H1 (cell line): ENCODE measurements at regions not wholly inside any gene's neighbourhood (a gene's known extent, or its start where the extent isn't known, plus 50 kb on each side); places are given as distances from the start of the nearest gene placed in this dataset.

Experiments used
- CTCF ChIA-PET: fragments of 300-600 bp; sonication (Branson Sonifier 250); formaldehyde crosslinking; loops from one replicate; lab custom pipeline; 2021; ENCODE audit not compliant: partially characterized antibody; lab: Charles Lee
- POLR2A ChIA-PET: fragments of 300-600 bp; sonication (Branson Sonifier 250); formaldehyde crosslinking; loops from one replicate; lab custom pipeline; 2021; ENCODE audit warnings: inconsistent platforms; ENCODE audit not compliant: partially characterized antibody; lab: Charles Lee
- DNase-seq, 2 experiments: peaks; one replicate each; pipeline versions ENCODE4 v3.0.0 to v3.0.0-alpha.2; 2010 to 2022; ENCODE audit warnings: low spot score in 2 of 2, low read depth in 1 of 2, mixed read lengths in 1 of 2
- FAIRE-seq: peaks from 2 replicates; lab custom pipeline; 2011; peaks lifted over from hg19 to GRCh38; lab: Jason Lieb, UNC
- H2AFZ ChIP-seq: 2 replicates; pipeline ENCODE4 v1.8.1; 2012; ENCODE audit warnings: low read length, inconsistent platforms
- H2AK5ac ChIP-seq: 2 replicates; pipeline ENCODE4 v1.6.1; 2013; ENCODE audit warnings: low read depth, low read length
- H2BK120ac ChIP-seq: replicated peaks from 2 replicates; pipeline ENCODE3; 2013; ENCODE audit warnings: low read depth, low read length, inconsistent platforms
- H2BK12ac ChIP-seq: 2 replicates; pipeline ENCODE4 v1.6.1; 2013; ENCODE audit warnings: low read depth, low read length
- H2BK15ac ChIP-seq: 2 replicates; pipeline ENCODE4 v1.6.1; 2013; ENCODE audit warnings: low read length
- H2BK20ac ChIP-seq: 2 replicates; pipeline ENCODE4 v1.6.1; 2013; ENCODE audit warnings: low read length
- H2BK5ac ChIP-seq: 2 replicates; pipeline ENCODE4 v1.6.1; 2013; ENCODE audit warnings: low read depth, low read length
- H3K14ac ChIP-seq: 2 replicates; pipeline ENCODE4 v1.6.1; 2013; ENCODE audit warnings: inconsistent platforms; ENCODE audit not compliant: insufficient read length
- H3K18ac ChIP-seq: 2 replicates; pipeline ENCODE4 v1.6.1; 2013; ENCODE audit warnings: low read length; ENCODE audit errors: extremely low read depth
- H3K23ac ChIP-seq: 2 replicates; pipeline ENCODE4 v1.6.1; 2013; ENCODE audit warnings: inconsistent platforms; ENCODE audit not compliant: insufficient read length
- H3K23me2 ChIP-seq: 2 replicates; pipeline ENCODE4 v1.6.1; 2013; ENCODE audit warnings: low read depth, low read length
- H3K27ac ChIP-seq: 2 replicates; pipeline ENCODE4 v1.6.1; 2011; ENCODE audit warnings: low read depth, low read length, inconsistent platforms
- H3K27me3 ChIP-seq, 4 experiments: replicated peaks in 1 of 4; 1 replicate in 1 of 4; 2 replicates in 3 of 4; pipeline versions ENCODE4 v1.6.1 to v1.8.1; 2011 to 2013; ENCODE audit warnings: low read length in 3 of 4, mild to moderate bottlenecking in 3 of 4, inconsistent platforms in 2 of 4, mixed read lengths in 2 of 4, moderate library complexity in 1 of 4; ENCODE audit not compliant: control insufficient read depth in 3 of 4, insufficient read depth in 3 of 4; ENCODE audit errors: extremely low read depth in 1 of 4
- H3K36me3 ChIP-seq, 4 experiments: 2 replicates each; pipeline versions ENCODE4 v1.6.1 to v1.8.1; 2011 to 2013; ENCODE audit warnings: mild to moderate bottlenecking in 4 of 4, low read length in 3 of 4, moderate library complexity in 2 of 4, control low read depth in 1 of 4, inconsistent platforms in 1 of 4; ENCODE audit not compliant: insufficient read depth in 4 of 4, control insufficient read depth in 2 of 4
- H3K4ac ChIP-seq: replicated peaks from 2 replicates; pipeline ENCODE3; 2013; ENCODE audit warnings: low read length, low read depth, mixed read lengths, inconsistent platforms; ENCODE audit not compliant: insufficient read length
- H3K4me1 ChIP-seq, 4 experiments: replicated peaks in 1 of 4; 1 replicate in 1 of 4; 2 replicates in 3 of 4; pipeline versions ENCODE4 v1.6.1 to v1.8.1; 2011 to 2013; ENCODE audit warnings: low read length in 3 of 4, inconsistent platforms in 2 of 4, mixed read lengths in 1 of 4; ENCODE audit not compliant: insufficient read depth in 4 of 4, control insufficient read depth in 3 of 4
- H3K4me2 ChIP-seq, 2 experiments: 2 replicates each; pipeline versions ENCODE4 v1.6.1 to v1.8.1; 2011 to 2013; ENCODE audit warnings: low read depth in 2 of 2, low read length in 2 of 2, control low read depth in 1 of 2, inconsistent platforms in 1 of 2, mild to moderate bottlenecking in 1 of 2; ENCODE audit not compliant: insufficient read depth in 1 of 2
- H3K4me3 ChIP-seq, 4 experiments: fragments of 200-600, 300-600 bp in 1 of 4; sonication (generic), shearing (Covaris generic), sonication (Bioruptor Twin) in 1 of 4; 2 replicates each; pipeline versions ENCODE4 v1.5.1 to v1.8.1; 2011 to 2016; ENCODE audit warnings: low read length in 4 of 4, low read depth in 3 of 4, control low read depth in 2 of 4, inconsistent platforms in 2 of 4, mild to moderate bottlenecking in 2 of 4, mixed read lengths in 1 of 4, moderate library complexity in 1 of 4; ENCODE audit not compliant: insufficient read depth in 2 of 4; ENCODE audit errors: extremely low read depth in 1 of 4
- H3K56ac ChIP-seq: replicated peaks from 2 replicates; pipeline ENCODE3; 2013; ENCODE audit warnings: low read depth, mild to moderate bottlenecking, mixed read lengths, low read length, inconsistent platforms; ENCODE audit not compliant: insufficient read length
- H3K79me1 ChIP-seq: 2 replicates; pipeline ENCODE4 v1.6.1; 2013; ENCODE audit warnings: low read depth, low read length, control low read depth
- H3K79me2 ChIP-seq, 2 experiments: 2 replicates each; pipeline versions ENCODE4 v1.6.1 to v1.8.1; 2012 to 2013; ENCODE audit warnings: low read length in 2 of 2, mild to moderate bottlenecking in 2 of 2, inconsistent platforms in 1 of 2; ENCODE audit not compliant: insufficient read depth in 2 of 2, control insufficient read depth in 1 of 2
- H3K9ac ChIP-seq, 4 experiments: replicated peaks in 1 of 4; 1 replicate in 1 of 4; 2 replicates in 3 of 4; pipeline versions ENCODE4 v1.6.1 to v1.8.1; 2011 to 2013; ENCODE audit warnings: low read depth in 3 of 4, low read length in 3 of 4, control low read depth in 2 of 4, mild to moderate bottlenecking in 2 of 4, moderate library complexity in 2 of 4, inconsistent platforms in 1 of 4; ENCODE audit errors: extremely low read depth in 1 of 4
- H3K9me3 ChIP-seq, 2 experiments: 2 replicates each; pipeline versions ENCODE4 v1.6.1 to v1.8.1; 2012 to 2013; ENCODE audit warnings: mild to moderate bottlenecking in 2 of 2, moderate library complexity in 2 of 2, control low read depth in 1 of 2, inconsistent platforms in 1 of 2, low read depth in 1 of 2, low read length in 1 of 2, mixed read lengths in 1 of 2; ENCODE audit not compliant: insufficient read depth in 2 of 2
- H4K20me1 ChIP-seq, 2 experiments: replicated peaks in 1 of 2; 2 replicates each; pipeline versions ENCODE3 to v1.8.1; 2011 to 2013; ENCODE audit warnings: inconsistent platforms in 2 of 2, low read length in 2 of 2, mild to moderate bottlenecking in 1 of 2; ENCODE audit not compliant: insufficient read depth in 2 of 2, control insufficient read depth in 1 of 2
- H4K5ac ChIP-seq: 2 replicates; pipeline ENCODE4 v1.6.1; 2013; ENCODE audit warnings: low read length, low read depth, mixed read lengths, inconsistent platforms; ENCODE audit not compliant: insufficient read length
- H4K8ac ChIP-seq: 2 replicates; pipeline ENCODE4 v1.8.0; 2013; ENCODE audit warnings: mild to moderate bottlenecking, moderate library complexity, low read length, inconsistent platforms; ENCODE audit not compliant: insufficient read depth; ENCODE audit errors: extremely low read depth
- H4K91ac ChIP-seq: replicated peaks from 2 replicates; pipeline ENCODE3; 2013; ENCODE audit warnings: low read length, mixed read lengths, inconsistent platforms; ENCODE audit not compliant: insufficient read length
- CHD1 ChIP-seq: IDR thresholded peaks from 2 replicates; pipeline ENCODE4 v1.6.1; 2012; ENCODE audit warnings: low read depth, low read length, improper control_type of control experiment
- EGR1 ChIP-seq: IDR thresholded peaks from 2 replicates; pipeline ENCODE4 v1.6.1; 2011; ENCODE audit warnings: low read depth, low read length, borderline replicate concordance
- EP300 ChIP-seq, 2 experiments: IDR thresholded peaks; 1 replicate in 1 of 2; 2 replicates in 1 of 2; pipeline ENCODE4 v1.6.1; 2011 to 2012; ENCODE audit warnings: low read depth in 2 of 2, low read length in 2 of 2, mild to moderate bottlenecking in 2 of 2, borderline replicate concordance in 1 of 2, inconsistent platforms in 1 of 2, moderate library complexity in 1 of 2
- EZH2 ChIP-seq: fragments of 200-600 bp; sonication (generic); IDR thresholded peaks from 2 replicates; pipeline ENCODE4 v1.7.1; 2012; ENCODE audit warnings: low read depth, mild to moderate bottlenecking, moderate library complexity, low read length, inconsistent platforms; ENCODE audit not compliant: severe bottlenecking
- GABPA ChIP-seq: IDR thresholded peaks from 2 replicates; pipeline ENCODE4 v1.6.1; 2011; ENCODE audit warnings: mild to moderate bottlenecking, low read length, moderate library complexity, borderline replicate concordance; ENCODE audit not compliant: insufficient read depth
- KDM1A ChIP-seq: fragments of 200-600, 300-600 bp; sonication (generic); IDR thresholded peaks from 2 replicates; pipeline ENCODE4 v1.7.1; 2016; ENCODE audit warnings: mild to moderate bottlenecking, low read length, borderline replicate concordance
- KDM5A ChIP-seq: fragments of 200-600 bp; IDR thresholded peaks from 2 replicates; pipeline ENCODE4 v1.7.1; 2012; ENCODE audit warnings: mild to moderate bottlenecking, low read length, inconsistent platforms, mixed read lengths
- MAX ChIP-seq: IDR thresholded peaks from 2 replicates; pipeline ENCODE4 v1.6.1; 2012; ENCODE audit warnings: inconsistent platforms
- NRF1 ChIP-seq: IDR thresholded peaks from 2 replicates; pipeline ENCODE4 v1.6.1; 2011; ENCODE audit warnings: mild to moderate bottlenecking, low read depth, low read length, improper control_type of control experiment
- RAD21 ChIP-seq, 2 experiments: IDR thresholded peaks in 1 of 2; conservative IDR thresholded peaks in 1 of 2; 2 replicates each; pipeline ENCODE4 v1.6.1; 2011; ENCODE audit warnings: low read depth in 2 of 2, low read length in 2 of 2, improper control_type of control experiment in 1 of 2, inconsistent platforms in 1 of 2, mild to moderate bottlenecking in 1 of 2, moderate library complexity in 1 of 2
- SP4 ChIP-seq: IDR thresholded peaks from 2 replicates; pipeline ENCODE4 v1.6.1; 2012; ENCODE audit warnings: low read length, inconsistent platforms
- YY1 ChIP-seq: IDR thresholded peaks from 2 replicates; pipeline ENCODE4 v1.6.1; 2011; ENCODE audit warnings: low read depth, mild to moderate bottlenecking, low read length
- WGBS, 2 experiments: shearing (Covaris generic) in 1 of 2; methylation state at CpG; one replicate each; pipeline versions ENCODE4 v1.1.6 to v1.1.7; 2013 to 2015; ENCODE audit warnings: low lambda C conversion rate in 2 of 2, mixed read lengths in 2 of 2, inconsistent platforms in 1 of 2, low coverage in 1 of 2, missing lambda C conversion rate in 1 of 2; ENCODE audit not compliant: insufficient replicate concordance in 2 of 2, insufficient coverage in 1 of 2, insufficient read length in 1 of 2; ENCODE audit errors: extremely low coverage in 1 of 2, missing lambda C conversion rate in 1 of 2; 5-methylcytosine and 5-hydroxymethylcytosine counted together

- Histone ChIP-seq H3K4me1 (no peaks in the 10 kb centered on the region), H3K23me2 (no peaks in the 10 kb centered on the region), H2BK5ac (no peak overlapping the region), H3K27me3 (no peaks in the 10 kb centered on the region), H2BK120ac (no peak overlapping the region), H3K9me3 (0 out of 4 replicates have a peak, but pooled peaks cover 2 to 4% of the 10 kb centered on the region in 2 experiments), H4K91ac (no peak overlapping the region), H3K79me1 (no peaks in the 10 kb centered on the region), H4K20me1 (no peaks in the 10 kb centered on the region), H2AFZ (no peak overlapping the region), H4K8ac (no peak overlapping the region), H3K14ac (no peak overlapping the region), H2BK15ac (no peak overlapping the region), H2BK12ac (no peak overlapping the region), H4K5ac (no peak overlapping the region), H3K4ac (no peak overlapping the region), H3K4me3 (no peak overlapping the region), H3K79me2 (no peaks in the 10 kb centered on the region), H3K9ac (no peak overlapping the region), H3K56ac (no peak overlapping the region), H3K27ac (no peak overlapping the region), H3K18ac (no peak overlapping the region), H2BK20ac (no peak overlapping the region), H2AK5ac (no peak overlapping the region), H3K36me3 (no peaks in the 10 kb centered on the region), H3K4me2 (no peak overlapping the region), H3K23ac (no peak overlapping the region)
- 95% methylated on average over 9 of the region's 9 CpGs; no CpG with 5 or more reads in 1 of the 2 experiments for WGBS, 2 experiments
- CTCF ChIA-PET = no interaction called here
- FAIRE-seq (no peak), DNase-seq (no peak)
- POLR2A ChIA-PET = no interaction called here
- no peak for TF ChIP-seq KDM1A
- no peak for TF ChIP-seq EGR1
- TF ChIP-seq SP4 = no peak
- no peak for TF ChIP-seq RAD21 (IDR thresholded peaks at IDR 0.05 in 1 of 2, conservative IDR thresholded peaks at IDR 0.05 in 1 of 2; ENCODE audit: low read depth in 2 of 2, low read length in 2 of 2)
- no peak for TF ChIP-seq CHD1
- TF ChIP-seq EZH2 = no peak
- TF ChIP-seq MAX = no peak
- TF ChIP-seq KDM5A = no peak
- no peak for TF ChIP-seq YY1
- TF ChIP-seq GABPA = no peak
- no peak for TF ChIP-seq NRF1
- no peak for TF ChIP-seq EP300 (IDR thresholded peaks at IDR 0.05; ENCODE audit: borderline replicate concordance in 1 of 2, low read depth in 2 of 2, low read length in 2 of 2)
These were observed 534.7 kb downstream of the KLF12 start for GRCh38 chr13:73599232-73600128.
